ENCODE measurements at regions not wholly inside any gene's neighbourhood (a gene's known extent, or its start where the extent isn't known, plus 50 kb on each side); places are given as distances from the start of the nearest gene placed in this dataset.

DNA sequence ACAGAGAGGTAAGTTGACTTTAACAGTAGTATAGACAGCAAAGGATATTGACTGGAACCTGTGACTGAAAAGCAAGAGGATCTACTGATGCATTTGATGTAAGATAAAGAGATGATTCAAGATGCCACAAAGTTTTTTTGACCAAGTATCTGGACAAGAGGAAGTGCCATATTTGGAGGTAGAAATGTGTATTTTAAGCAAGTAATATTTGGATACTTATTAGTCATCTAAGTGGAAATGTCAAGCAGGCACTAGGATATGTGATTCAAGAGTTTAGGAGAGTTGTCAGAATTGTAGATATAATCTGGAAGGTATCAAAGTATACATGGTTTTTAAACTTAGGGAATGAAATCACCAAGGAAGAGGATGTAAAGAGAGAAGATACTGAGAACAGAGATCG, 686.1 kb upstream of the CHD1 start:
- TF ChIP-seq, protein P1, sequence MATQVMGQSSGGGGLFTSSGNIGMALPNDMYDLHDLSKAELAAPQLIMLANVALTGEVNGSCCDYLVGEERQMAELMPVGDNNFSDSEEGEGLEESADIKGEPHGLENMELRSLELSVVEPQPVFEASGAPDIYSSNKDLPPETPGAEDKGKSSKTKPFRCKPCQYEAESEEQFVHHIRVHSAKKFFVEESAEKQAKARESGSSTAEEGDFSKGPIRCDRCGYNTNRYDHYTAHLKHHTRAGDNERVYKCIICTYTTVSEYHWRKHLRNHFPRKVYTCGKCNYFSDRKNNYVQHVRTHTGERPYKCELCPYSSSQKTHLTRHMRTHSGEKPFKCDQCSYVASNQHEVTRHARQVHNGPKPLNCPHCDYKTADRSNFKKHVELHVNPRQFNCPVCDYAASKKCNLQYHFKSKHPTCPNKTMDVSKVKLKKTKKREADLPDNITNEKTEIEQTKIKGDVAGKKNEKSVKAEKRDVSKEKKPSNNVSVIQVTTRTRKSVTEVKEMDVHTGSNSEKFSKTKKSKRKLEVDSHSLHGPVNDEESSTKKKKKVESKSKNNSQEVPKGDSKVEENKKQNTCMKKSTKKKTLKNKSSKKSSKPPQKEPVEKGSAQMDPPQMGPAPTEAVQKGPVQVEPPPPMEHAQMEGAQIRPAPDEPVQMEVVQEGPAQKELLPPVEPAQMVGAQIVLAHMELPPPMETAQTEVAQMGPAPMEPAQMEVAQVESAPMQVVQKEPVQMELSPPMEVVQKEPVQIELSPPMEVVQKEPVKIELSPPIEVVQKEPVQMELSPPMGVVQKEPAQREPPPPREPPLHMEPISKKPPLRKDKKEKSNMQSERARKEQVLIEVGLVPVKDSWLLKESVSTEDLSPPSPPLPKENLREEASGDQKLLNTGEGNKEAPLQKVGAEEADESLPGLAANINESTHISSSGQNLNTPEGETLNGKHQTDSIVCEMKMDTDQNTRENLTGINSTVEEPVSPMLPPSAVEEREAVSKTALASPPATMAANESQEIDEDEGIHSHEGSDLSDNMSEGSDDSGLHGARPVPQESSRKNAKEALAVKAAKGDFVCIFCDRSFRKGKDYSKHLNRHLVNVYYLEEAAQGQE (IDR thresholded peaks at IDR 0.05; ENCODE audit: low read depth, low read length) = no peak
- TF ChIP-seq, protein P2, sequence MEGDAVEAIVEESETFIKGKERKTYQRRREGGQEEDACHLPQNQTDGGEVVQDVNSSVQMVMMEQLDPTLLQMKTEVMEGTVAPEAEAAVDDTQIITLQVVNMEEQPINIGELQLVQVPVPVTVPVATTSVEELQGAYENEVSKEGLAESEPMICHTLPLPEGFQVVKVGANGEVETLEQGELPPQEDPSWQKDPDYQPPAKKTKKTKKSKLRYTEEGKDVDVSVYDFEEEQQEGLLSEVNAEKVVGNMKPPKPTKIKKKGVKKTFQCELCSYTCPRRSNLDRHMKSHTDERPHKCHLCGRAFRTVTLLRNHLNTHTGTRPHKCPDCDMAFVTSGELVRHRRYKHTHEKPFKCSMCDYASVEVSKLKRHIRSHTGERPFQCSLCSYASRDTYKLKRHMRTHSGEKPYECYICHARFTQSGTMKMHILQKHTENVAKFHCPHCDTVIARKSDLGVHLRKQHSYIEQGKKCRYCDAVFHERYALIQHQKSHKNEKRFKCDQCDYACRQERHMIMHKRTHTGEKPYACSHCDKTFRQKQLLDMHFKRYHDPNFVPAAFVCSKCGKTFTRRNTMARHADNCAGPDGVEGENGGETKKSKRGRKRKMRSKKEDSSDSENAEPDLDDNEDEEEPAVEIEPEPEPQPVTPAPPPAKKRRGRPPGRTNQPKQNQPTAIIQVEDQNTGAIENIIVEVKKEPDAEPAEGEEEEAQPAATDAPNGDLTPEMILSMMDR (IDR thresholded peaks at IDR 0.05) = no peak
- TF ChIP-seq, protein P3, sequence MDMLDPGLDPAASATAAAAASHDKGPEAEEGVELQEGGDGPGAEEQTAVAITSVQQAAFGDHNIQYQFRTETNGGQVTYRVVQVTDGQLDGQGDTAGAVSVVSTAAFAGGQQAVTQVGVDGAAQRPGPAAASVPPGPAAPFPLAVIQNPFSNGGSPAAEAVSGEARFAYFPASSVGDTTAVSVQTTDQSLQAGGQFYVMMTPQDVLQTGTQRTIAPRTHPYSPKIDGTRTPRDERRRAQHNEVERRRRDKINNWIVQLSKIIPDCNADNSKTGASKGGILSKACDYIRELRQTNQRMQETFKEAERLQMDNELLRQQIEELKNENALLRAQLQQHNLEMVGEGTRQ (IDR thresholded peaks at IDR 0.05; ENCODE audit: borderline replicate concordance, low read depth, low read length) = no peak
- no peak for TF ChIP-seq EZH2phosphoT487 (IDR thresholded peaks at IDR 0.05; ENCODE audit: borderline replicate concordance, low read depth)
- TF ChIP-seq TAF1 (IDR thresholded peaks at IDR 0.05; ENCODE audit: borderline replicate concordance, low read depth, low read length) = no peak
- no peak for TF ChIP-seq EP300 (IDR thresholded peaks at IDR 0.05; ENCODE audit: borderline replicate concordance in 1 of 2, low read depth in 1 of 2, low read length in 1 of 2)
- TF ChIP-seq POLR2AphosphoS5 (IDR thresholded peaks at IDR 0.05; ENCODE audit: low read depth, low read length) = no peak
- TF ChIP-seq, protein P4, sequence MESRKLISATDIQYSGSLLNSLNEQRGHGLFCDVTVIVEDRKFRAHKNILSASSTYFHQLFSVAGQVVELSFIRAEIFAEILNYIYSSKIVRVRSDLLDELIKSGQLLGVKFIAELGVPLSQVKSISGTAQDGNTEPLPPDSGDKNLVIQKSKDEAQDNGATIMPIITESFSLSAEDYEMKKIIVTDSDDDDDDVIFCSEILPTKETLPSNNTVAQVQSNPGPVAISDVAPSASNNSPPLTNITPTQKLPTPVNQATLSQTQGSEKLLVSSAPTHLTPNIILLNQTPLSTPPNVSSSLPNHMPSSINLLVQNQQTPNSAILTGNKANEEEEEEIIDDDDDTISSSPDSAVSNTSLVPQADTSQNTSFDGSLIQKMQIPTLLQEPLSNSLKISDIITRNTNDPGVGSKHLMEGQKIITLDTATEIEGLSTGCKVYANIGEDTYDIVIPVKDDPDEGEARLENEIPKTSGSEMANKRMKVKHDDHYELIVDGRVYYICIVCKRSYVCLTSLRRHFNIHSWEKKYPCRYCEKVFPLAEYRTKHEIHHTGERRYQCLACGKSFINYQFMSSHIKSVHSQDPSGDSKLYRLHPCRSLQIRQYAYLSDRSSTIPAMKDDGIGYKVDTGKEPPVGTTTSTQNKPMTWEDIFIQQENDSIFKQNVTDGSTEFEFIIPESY (IDR thresholded peaks at IDR 0.05; ENCODE audit: borderline replicate concordance, low read depth) = no peak
- TF ChIP-seq SMC3 (IDR thresholded peaks at IDR 0.05; ENCODE audit: low read depth, low read length) = no peak
- no peak for TF ChIP-seq FOXJ3 (CRISPR knock-in tag; IDR thresholded peaks at IDR 0.05)
- no peak for TF ChIP-seq RAD21 (IDR thresholded peaks at IDR 0.05; ENCODE audit: low read length)
- no peak for TF ChIP-seq FOSL2 (IDR thresholded peaks at IDR 0.05; ENCODE audit: borderline replicate concordance, low read depth)
- TF ChIP-seq FOXM1 (IDR thresholded peaks at IDR 0.05; ENCODE audit: low read depth) = no peak
- no peak for TF ChIP-seq NFIC (IDR thresholded peaks at IDR 0.05; ENCODE audit: borderline replicate concordance)

All from SK-N-SH (cell line).